ENCODE measurements at regions not wholly inside any gene's neighbourhood (a gene's known extent, or its start where the extent isn't known, plus 50 kb on each side); places are given as distances from the start of the nearest gene placed in this dataset.

DNA sequence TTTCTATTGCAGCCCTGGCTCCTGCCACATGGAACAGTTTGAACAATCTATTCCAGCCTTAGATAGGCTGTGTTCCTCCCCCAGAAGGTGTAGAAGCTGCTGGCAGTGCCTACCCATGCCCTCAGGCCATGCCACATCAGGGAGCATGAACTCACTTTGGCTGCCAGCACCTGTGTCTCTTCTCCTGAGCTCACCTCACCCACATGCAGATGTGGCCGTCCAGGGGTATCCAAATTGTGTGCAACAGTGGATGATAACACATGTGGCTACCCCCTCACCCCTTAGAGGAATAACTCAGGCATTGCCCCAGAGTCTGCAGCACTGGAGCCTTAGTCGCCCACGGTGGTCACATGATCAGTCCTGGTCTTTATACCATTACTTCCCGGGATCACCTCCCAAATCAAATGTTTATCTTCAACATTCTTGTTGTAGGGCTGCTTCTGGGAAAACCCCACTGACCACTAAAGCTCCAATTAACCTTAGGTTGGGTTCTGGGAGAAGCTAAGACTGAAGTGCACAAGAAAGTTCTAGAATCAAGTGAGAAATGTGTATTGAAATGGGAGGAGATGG is 110.4 kb downstream of the BANF2 start:
- no peak overlapping the region for H3K27ac Mint-ChIP-seq (ENCODE audit: unreplicated experiment)
- no peak for DNase-seq (ENCODE audit: low spot score)

DNA sequence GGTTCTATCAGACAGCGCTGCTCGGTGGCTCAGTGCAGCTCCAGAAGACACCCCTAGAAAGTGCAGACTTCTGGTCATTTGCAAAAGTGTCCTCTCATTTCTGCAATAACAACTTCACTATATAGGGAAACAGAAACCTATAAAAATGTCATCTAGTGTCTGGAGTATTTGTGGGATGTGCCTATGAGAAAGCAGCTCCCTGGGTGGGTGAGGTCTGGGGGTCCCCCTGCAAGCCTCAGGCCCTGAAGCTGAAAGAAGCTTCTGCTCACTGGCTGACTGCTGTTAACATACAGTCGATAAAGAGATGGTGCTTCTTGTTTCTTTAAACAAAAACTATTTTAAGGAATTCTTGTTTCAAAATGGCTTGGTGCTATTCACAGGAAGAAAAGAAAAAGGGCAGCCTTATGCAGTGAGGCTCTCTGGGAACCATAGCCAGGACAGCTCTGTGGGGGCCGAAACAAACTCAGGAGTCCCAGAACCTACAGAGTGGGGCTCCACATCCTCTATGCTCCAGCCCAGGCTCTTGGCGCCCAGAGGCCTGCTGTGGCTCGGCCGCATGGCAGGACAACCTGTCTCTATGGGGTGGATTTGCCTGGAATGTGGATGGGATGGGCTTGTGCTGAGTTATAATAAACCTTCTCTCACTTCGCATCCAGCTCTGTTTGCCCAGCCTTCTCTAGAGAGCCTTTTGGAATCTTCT is 109.7 kb downstream of the BANF2 start:
- no peak for DNase-seq (ENCODE audit: low spot score)
- peak overlapping the region; percentile 69 for H3K27ac Mint-ChIP-seq (ENCODE audit: unreplicated experiment)
- H3K9me3 Mint-ChIP-seq (ENCODE audit: low read depth), result no peaks in the 10 kb centered on the region
- H3K27me3 Mint-ChIP-seq (ENCODE audit: low read depth), result no peaks in the 10 kb centered on the region
- H3K4me1 Mint-ChIP-seq (ENCODE audit: low read depth), result peaks cover 48% of the 10 kb centered on the region
- no peaks in the 10 kb centered on the region for H3K36me3 Mint-ChIP-seq (ENCODE audit: low read depth)
- TF ChIP-seq, protein P1, sequence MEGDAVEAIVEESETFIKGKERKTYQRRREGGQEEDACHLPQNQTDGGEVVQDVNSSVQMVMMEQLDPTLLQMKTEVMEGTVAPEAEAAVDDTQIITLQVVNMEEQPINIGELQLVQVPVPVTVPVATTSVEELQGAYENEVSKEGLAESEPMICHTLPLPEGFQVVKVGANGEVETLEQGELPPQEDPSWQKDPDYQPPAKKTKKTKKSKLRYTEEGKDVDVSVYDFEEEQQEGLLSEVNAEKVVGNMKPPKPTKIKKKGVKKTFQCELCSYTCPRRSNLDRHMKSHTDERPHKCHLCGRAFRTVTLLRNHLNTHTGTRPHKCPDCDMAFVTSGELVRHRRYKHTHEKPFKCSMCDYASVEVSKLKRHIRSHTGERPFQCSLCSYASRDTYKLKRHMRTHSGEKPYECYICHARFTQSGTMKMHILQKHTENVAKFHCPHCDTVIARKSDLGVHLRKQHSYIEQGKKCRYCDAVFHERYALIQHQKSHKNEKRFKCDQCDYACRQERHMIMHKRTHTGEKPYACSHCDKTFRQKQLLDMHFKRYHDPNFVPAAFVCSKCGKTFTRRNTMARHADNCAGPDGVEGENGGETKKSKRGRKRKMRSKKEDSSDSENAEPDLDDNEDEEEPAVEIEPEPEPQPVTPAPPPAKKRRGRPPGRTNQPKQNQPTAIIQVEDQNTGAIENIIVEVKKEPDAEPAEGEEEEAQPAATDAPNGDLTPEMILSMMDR (IDR thresholded peaks at IDR 0.05), result no peak
- no peak overlapping the region for H3K4me3 Mint-ChIP-seq (ENCODE audit: unreplicated experiment)

More for the DNA sequence above, 110.4 kb downstream of the BANF2 start:
- no peaks in the 10 kb centered on the region for H3K9me3 Mint-ChIP-seq (ENCODE audit: low read depth)
- peaks cover 48% of the 10 kb centered on the region for H3K4me1 Mint-ChIP-seq (ENCODE audit: low read depth)
- TF ChIP-seq, protein P1 (IDR thresholded peaks at IDR 0.05), result no peak
- no peaks in the 10 kb centered on the region for H3K36me3 Mint-ChIP-seq (ENCODE audit: low read depth)
- no peaks in the 10 kb centered on the region for H3K27me3 Mint-ChIP-seq (ENCODE audit: low read depth)
- no peak overlapping the region for H3K4me3 Mint-ChIP-seq (ENCODE audit: unreplicated experiment)

DNA sequence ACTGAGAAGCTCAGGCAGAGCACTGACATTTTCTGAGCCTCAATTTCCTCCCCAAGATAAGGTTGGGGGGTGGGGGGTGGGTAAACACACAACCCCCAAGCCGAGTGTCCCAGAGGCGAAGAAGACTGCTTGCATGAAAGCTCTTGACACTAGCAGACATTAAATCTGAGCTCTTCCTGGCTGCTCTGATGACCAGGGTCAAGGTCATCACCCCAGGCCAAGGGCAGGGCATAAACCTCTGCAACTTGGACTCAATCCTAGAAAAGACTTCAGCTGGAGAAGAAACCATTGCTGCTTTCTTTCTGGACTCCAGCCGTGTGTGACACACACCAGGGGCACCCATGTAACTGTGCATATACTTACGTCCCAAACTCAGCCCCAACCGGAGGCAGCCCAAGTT is 109.0 kb downstream of the BANF2 start:
- no peak for DNase-seq (ENCODE audit: low spot score)
- Mint-ChIP-seq H3K27me3 (ENCODE audit: low read depth) (no peaks in the 10 kb centered on the region), H3K9me3 (ENCODE audit: low read depth) (no peaks in the 10 kb centered on the region), H3K36me3 (ENCODE audit: low read depth) (no peaks in the 10 kb centered on the region), H3K27ac (ENCODE audit: unreplicated experiment) (peak overlapping the region; percentile 86), H3K4me1 (ENCODE audit: low read depth) (peaks cover 48% of the 10 kb centered on the region), H3K4me3 (ENCODE audit: unreplicated experiment) (no peak overlapping the region)
- TF ChIP-seq, protein P1 (IDR thresholded peaks at IDR 0.05), result no peak

DNA sequence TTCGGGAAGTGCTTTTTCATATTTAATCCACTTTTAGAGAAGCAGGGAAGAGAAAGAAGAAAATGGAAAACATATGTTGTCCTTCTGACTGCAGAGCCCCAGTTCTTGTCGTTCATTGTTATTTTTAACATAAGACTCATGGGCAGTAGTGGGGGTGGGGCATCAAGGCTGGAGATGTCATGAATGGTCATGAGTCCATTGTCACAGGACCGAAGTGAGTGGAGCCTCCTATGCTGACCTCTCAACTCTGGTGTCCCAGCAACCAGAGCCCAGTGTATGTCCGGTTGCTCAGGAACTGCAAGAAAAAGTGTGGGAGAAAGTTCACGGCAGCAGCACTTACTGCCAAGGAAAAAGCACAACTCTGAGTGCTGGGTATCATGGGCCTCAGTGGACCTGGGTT is 108.6 kb downstream of the BANF2 start:
- Mint-ChIP-seq H3K4me3 (ENCODE audit: unreplicated experiment) (no peak overlapping the region), H3K9me3 (ENCODE audit: low read depth) (no peaks in the 10 kb centered on the region), H3K36me3 (ENCODE audit: low read depth) (no peaks in the 10 kb centered on the region), H3K27ac (ENCODE audit: unreplicated experiment) (peak overlapping the region; percentile 86), H3K27me3 (ENCODE audit: low read depth) (no peaks in the 10 kb centered on the region), H3K4me1 (ENCODE audit: low read depth) (peaks cover 48% of the 10 kb centered on the region)
- DNase-seq (ENCODE audit: low spot score), result peak; percentile 0
- TF ChIP-seq, protein P1 (IDR thresholded peaks at IDR 0.05), result no peak

DNA sequence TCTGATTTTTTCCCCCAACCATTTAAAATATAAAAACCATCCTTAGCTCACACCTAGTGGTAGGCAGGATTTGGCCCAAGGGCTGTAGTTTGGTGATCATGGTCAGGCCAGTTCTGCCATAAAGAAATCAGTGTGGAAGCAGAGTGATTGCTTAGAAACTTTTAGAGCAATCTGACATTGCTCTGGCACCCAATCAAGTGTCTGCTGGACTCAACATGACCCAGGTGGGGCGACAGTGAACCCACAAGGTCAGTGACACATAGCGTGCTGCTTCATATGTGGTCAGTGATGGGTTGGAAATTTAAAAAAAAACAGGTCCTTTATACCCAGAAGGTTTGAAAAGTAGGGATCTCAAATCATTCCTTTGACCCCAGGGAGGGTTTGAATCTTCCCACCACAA is 107.9 kb downstream of the BANF2 start:
- H3K9me3 Mint-ChIP-seq (ENCODE audit: low read depth), result no peaks in the 10 kb centered on the region
- no peak overlapping the region for H3K4me3 Mint-ChIP-seq (ENCODE audit: unreplicated experiment)
- TF ChIP-seq, protein P1 (IDR thresholded peaks at IDR 0.05), result no peak
- H3K36me3 Mint-ChIP-seq (ENCODE audit: low read depth), result no peaks in the 10 kb centered on the region
- H3K27ac Mint-ChIP-seq (ENCODE audit: unreplicated experiment), result peak overlapping the region; percentile 86
- no peaks in the 10 kb centered on the region for H3K27me3 Mint-ChIP-seq (ENCODE audit: low read depth)
- DNase-seq (ENCODE audit: low spot score), result no peak
- peaks cover 48% of the 10 kb centered on the region for H3K4me1 Mint-ChIP-seq (ENCODE audit: low read depth)

Measured in chondrocyte (in vitro differentiated cells).